ENCODE measurements at regions not wholly inside any gene's neighbourhood (a gene's known extent, or its start where the extent isn't known, plus 50 kb on each side); places are given as distances from the start of the nearest gene placed in this dataset.

DNA sequence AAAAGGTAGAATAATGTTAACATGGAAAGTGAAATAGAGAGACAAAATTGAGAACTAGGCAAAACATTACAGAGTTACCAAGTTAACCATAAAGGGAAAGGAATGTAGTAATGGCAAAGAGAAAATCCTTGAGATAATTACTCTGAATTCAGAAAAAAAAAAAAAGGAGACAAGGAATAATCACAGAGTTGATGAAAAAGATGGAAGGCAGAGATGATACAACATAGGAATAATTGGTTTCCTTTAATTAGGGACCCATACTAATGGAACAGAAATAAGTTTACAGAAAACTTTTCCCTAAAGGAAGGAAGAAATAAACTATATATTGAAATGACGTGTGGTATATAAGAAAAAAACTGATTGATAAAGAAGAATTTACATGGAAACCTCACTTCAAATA, 254.1 kb upstream of the FBXL7 start:
- peaks cover 2 to 3% of the 10 kb centered on the region in 2 donors for H3K9me3 ChIP-seq (ENCODE audit: control insufficient read depth in 2 of 2, low read length in 2 of 2)
- no peak overlapping the region for H3K4me3 ChIP-seq (ENCODE audit: low read length in 2 of 2)
- H3K27ac ChIP-seq (ENCODE audit: low read length), result no peak overlapping the region
- no peaks in the 10 kb centered on the region for H3K27me3 ChIP-seq (ENCODE audit: control insufficient read depth in 1 of 2, insufficient read depth in 2 of 2, low read length in 2 of 2)
- no peaks in the 10 kb centered on the region for H3K36me3 ChIP-seq (ENCODE audit: control insufficient read depth in 2 of 2, insufficient read depth in 2 of 2, low read length in 2 of 2)
- no peaks in the 10 kb centered on the region for H3K4me1 ChIP-seq (ENCODE audit: control insufficient read depth, insufficient read depth, low read length)
- no peak overlapping the region for H3K9ac ChIP-seq (ENCODE audit: low read length in 2 of 2)

DNA sequence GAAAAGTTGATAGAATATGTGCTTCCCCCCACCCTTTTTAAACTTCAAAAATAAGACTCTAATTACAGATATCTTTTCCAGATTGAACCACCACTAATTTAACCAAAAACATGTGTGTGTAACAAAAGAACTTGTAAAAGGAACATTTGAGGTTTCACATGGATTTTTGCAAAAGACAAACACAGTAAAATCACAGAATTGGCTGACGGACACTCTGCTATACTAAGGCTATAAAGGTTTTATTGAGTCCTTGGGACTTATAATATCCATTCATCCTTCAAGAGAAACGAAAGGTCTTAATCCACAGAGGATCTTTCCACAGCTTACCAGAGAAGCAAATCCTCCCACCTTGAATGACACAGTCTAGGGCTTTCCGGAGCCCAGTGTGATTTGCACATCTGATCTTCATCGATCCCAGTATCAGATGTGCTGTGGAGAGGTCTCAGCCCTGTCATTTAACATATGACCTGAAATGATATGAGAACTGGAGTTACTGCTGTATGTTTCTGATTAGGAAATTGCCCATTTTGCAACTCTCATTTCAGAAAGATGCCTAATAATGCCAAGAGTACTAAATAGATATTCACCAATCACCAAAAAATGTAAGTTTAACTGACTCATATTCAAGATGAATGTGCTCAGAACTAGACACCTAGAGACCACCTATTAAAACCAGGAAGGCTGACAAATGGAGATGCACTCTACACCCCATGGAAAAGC, 256.5 kb upstream of the FBXL7 start:
- Histone ChIP-seq H3K9me3 (ENCODE audit: control insufficient read depth in 2 of 2, low read length in 2 of 2) (peaks cover 2 to 3% of the 10 kb centered on the region in 2 donors), H3K36me3 (ENCODE audit: control insufficient read depth in 2 of 2, insufficient read depth in 2 of 2, low read length in 2 of 2) (no peaks in the 10 kb centered on the region), H3K9ac (ENCODE audit: low read length in 2 of 2) (no peak overlapping the region), H3K4me3 (ENCODE audit: low read length in 2 of 2) (no peak overlapping the region), H3K27ac (ENCODE audit: low read length) (no peak overlapping the region), H3K4me1 (ENCODE audit: control insufficient read depth, insufficient read depth, low read length) (no peaks in the 10 kb centered on the region), H3K27me3 (ENCODE audit: control insufficient read depth in 1 of 2, insufficient read depth in 2 of 2, low read length in 2 of 2) (no peaks in the 10 kb centered on the region)

DNA sequence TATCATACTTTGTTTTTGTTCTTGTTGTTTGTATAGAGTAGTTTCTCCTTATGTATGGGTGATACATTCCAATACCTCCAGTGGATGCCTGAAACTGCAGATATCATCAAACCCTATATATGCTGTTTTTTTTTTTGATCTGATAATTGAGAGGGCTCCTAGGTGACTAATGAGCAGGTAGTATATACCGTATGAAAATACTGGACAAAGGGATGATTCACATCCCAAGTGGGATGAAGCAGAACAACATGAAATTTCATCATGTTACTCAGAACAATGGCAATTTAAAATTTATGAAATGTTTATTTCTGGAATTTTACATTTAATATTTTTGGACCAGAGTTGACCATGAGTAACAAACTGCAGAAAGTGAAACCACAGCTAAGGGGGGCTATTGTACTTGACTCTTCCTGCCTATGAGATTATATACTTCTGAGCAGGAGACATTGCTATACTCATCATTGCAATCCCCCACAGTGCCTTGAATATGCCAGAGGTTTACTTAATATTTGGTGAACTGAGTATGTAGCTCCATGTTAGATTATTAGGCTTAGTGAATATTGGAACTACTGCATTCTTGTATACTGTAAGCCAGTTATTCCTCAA, 258.7 kb upstream of the FBXL7 start:
- H3K4me3 ChIP-seq (ENCODE audit: low read length in 2 of 2), result no peak overlapping the region
- no peak overlapping the region for H3K27ac ChIP-seq (ENCODE audit: low read length)
- no peaks in the 10 kb centered on the region for H3K27me3 ChIP-seq (ENCODE audit: control insufficient read depth in 1 of 2, insufficient read depth in 2 of 2, low read length in 2 of 2)
- no peaks in the 10 kb centered on the region for H3K36me3 ChIP-seq (ENCODE audit: control insufficient read depth in 2 of 2, insufficient read depth in 2 of 2, low read length in 2 of 2)
- no peak overlapping the region for H3K9ac ChIP-seq (ENCODE audit: low read length in 2 of 2)
- no peaks in the 10 kb centered on the region for H3K4me1 ChIP-seq (ENCODE audit: control insufficient read depth, insufficient read depth, low read length)
- peaks cover 2% of the 10 kb centered on the region in 2 donors for H3K9me3 ChIP-seq (ENCODE audit: control insufficient read depth in 2 of 2, low read length in 2 of 2)

DNA sequence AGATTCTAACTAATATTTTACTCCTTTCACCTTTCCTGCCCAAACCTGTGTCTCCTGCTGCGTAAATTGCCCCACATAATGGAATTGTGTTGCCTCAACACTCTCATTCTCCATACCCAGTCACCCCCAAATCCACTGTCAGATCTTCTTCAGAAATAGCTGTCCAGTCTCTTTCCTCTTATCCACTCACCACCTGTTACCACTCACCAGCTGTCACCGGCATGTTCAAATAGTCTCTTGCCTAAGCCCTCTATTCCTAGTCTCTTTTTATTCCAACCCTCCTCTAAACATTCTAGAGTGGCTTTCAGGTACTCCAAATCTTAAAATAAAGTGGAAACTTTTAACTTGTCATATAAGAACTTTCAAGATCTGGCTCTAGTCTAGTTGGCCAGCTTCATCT, 262.0 kb upstream of the FBXL7 start:
- Histone ChIP-seq H3K27me3 (ENCODE audit: control insufficient read depth in 1 of 2, insufficient read depth in 2 of 2, low read length in 2 of 2) (no peaks in the 10 kb centered on the region), H3K4me3 (ENCODE audit: low read length in 2 of 2) (no peak overlapping the region), H3K9me3 (ENCODE audit: control insufficient read depth in 2 of 2, low read length in 2 of 2) (no peaks in the 10 kb centered on the region), H3K9ac (ENCODE audit: low read length in 2 of 2) (no peak overlapping the region), H3K27ac (ENCODE audit: low read length) (no peak overlapping the region), H3K36me3 (ENCODE audit: control insufficient read depth in 2 of 2, insufficient read depth in 2 of 2, low read length in 2 of 2) (no peaks in the 10 kb centered on the region), H3K4me1 (ENCODE audit: control insufficient read depth, insufficient read depth, low read length) (no peaks in the 10 kb centered on the region)

DNA sequence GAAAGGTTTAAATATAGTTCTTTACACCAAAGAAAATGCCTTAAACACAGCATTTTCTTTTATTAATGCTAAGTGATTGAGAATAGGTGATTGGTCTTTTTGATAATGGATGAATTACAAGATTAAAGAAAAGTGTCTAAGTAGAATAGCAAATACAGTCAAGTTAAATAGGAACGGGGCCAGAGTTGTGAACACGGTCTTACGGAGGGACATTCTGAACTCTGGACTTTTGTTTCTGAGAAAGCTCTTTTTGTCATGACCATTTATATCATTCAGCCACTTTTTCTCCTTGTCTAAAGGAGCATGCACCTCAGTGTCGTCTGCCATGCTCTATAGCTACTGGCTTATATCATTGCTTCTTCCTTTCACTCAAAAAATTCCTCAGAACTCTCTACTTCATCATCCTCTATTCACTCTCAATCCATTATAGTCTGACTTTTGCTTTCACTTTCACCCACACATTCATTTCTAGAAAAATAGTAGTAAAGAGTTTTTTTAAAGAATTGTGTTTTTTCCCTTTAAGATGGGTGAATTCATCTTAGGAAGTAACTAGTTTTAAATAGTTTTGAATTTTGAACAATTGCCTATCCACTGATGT, 263.0 kb upstream of the FBXL7 start:
- Histone ChIP-seq H3K4me1 (ENCODE audit: control insufficient read depth, insufficient read depth, low read length) (no peaks in the 10 kb centered on the region), H3K9ac (ENCODE audit: low read length in 2 of 2) (no peak overlapping the region), H3K36me3 (ENCODE audit: control insufficient read depth in 2 of 2, insufficient read depth in 2 of 2, low read length in 2 of 2) (no peaks in the 10 kb centered on the region), H3K27ac (ENCODE audit: low read length) (no peak overlapping the region), H3K4me3 (ENCODE audit: low read length in 2 of 2) (peak overlapping the region in 1 of 2 donors; percentile 30), H3K9me3 (ENCODE audit: control insufficient read depth in 2 of 2, low read length in 2 of 2) (no peaks in the 10 kb centered on the region), H3K27me3 (ENCODE audit: control insufficient read depth in 1 of 2, insufficient read depth in 2 of 2, low read length in 2 of 2) (no peaks in the 10 kb centered on the region)

DNA sequence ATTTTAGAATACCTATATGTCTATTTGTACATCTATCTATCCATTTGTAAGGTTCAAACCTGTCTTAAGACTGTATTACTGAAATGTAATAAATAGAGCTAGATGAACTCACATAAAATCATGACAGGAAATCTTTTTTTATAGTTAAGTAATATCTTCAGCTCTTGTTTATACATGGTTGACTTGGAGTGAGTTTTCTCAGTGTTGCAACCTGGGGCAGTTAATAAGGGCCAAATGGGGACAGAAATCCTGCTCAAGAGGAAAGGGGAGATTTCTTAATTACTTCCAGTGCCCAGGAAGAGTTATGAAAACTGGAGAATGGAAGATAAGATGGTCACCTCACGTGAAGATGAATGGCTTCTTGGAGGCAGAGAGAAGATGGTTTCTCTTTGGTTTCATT, 265.1 kb upstream of the FBXL7 start:
- Histone ChIP-seq H3K27ac (ENCODE audit: low read length) (no peak overlapping the region), H3K9me3 (ENCODE audit: control insufficient read depth in 2 of 2, low read length in 2 of 2) (no peaks in the 10 kb centered on the region), H3K4me1 (ENCODE audit: control insufficient read depth, insufficient read depth, low read length) (no peaks in the 10 kb centered on the region), H3K36me3 (ENCODE audit: control insufficient read depth in 2 of 2, insufficient read depth in 2 of 2, low read length in 2 of 2) (no peaks in the 10 kb centered on the region), H3K9ac (ENCODE audit: low read length in 2 of 2) (no peak overlapping the region), H3K4me3 (ENCODE audit: low read length in 2 of 2) (no peak overlapping the region), H3K27me3 (ENCODE audit: control insufficient read depth in 1 of 2, insufficient read depth in 2 of 2, low read length in 2 of 2) (no peaks in the 10 kb centered on the region)

DNA sequence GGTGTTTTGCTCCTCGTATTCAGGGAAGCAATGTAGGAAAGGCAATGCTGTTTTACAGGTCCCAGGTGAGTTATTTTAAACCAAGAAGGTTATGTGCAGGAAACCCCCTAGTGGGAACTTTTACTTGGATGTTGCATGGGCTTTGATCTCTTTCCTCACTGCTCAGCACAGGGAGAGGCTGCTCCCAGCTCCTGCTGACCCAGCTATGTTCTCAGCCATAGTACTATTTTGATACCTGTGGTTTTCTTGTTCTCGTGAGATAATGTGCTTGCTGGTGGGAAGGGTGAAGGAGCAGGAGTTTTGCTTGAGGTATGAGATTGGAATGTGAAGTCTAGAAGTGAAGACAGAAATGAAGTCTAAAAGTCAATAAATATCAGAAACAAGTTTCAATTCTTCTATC, 265.6 kb upstream of the FBXL7 start:
- no peaks in the 10 kb centered on the region for H3K9me3 ChIP-seq (ENCODE audit: control insufficient read depth in 2 of 2, low read length in 2 of 2)
- H3K36me3 ChIP-seq (ENCODE audit: control insufficient read depth in 2 of 2, insufficient read depth in 2 of 2, low read length in 2 of 2), result no peaks in the 10 kb centered on the region
- no peak overlapping the region for H3K27ac ChIP-seq (ENCODE audit: low read length)
- no peaks in the 10 kb centered on the region for H3K4me1 ChIP-seq (ENCODE audit: control insufficient read depth, insufficient read depth, low read length)
- H3K4me3 ChIP-seq (ENCODE audit: low read length in 2 of 2), result no peak overlapping the region
- no peak overlapping the region for H3K9ac ChIP-seq (ENCODE audit: low read length in 2 of 2)
- no peaks in the 10 kb centered on the region for H3K27me3 ChIP-seq (ENCODE audit: control insufficient read depth in 1 of 2, insufficient read depth in 2 of 2, low read length in 2 of 2)

DNA sequence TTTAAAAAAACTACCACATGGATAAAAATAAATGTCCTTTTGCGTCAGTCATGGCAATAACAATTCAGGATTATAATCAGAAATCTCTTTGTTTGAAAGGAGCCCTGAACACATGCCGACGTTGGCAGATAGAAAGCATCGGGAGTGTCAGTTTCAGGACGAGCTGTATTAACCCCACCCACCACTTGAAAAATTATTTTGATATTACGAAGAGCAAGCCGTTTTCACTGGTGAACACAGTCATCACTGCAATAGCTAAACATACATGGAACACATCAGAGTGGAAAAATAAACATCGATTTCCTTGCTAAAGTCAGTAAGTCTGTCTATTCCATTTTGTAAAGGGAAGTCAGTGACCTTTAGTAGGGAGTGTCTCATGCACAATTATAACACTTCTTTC, 266.4 kb upstream of the FBXL7 start:
- Histone ChIP-seq H3K36me3 (ENCODE audit: control insufficient read depth in 2 of 2, insufficient read depth in 2 of 2, low read length in 2 of 2) (no peaks in the 10 kb centered on the region), H3K27ac (ENCODE audit: low read length) (no peak overlapping the region), H3K4me3 (ENCODE audit: low read length in 2 of 2) (no peak overlapping the region), H3K9me3 (ENCODE audit: control insufficient read depth in 2 of 2, low read length in 2 of 2) (no peaks in the 10 kb centered on the region), H3K4me1 (ENCODE audit: control insufficient read depth, insufficient read depth, low read length) (no peaks in the 10 kb centered on the region), H3K9ac (ENCODE audit: low read length in 2 of 2) (no peak overlapping the region), H3K27me3 (ENCODE audit: control insufficient read depth in 1 of 2, insufficient read depth in 2 of 2, low read length in 2 of 2) (no peaks in the 10 kb centered on the region)

DNA sequence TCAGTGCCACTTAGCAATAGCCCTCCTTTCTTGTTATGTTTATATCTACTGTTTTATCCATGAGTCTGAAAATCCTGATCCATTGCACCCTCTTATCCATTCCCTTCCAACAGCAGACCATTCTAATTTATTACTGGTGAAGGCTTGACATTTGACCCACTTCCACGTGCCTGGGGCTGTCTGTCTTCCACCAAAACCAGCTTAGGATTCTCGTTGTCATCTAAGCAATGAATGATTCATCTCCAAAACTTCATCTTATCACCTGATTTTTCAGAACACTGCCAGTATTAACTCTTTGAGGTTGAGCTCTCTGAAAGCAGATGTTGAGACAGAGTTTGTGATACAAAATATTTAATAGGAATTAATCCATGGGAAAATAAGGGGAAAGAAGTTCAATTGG, 277.8 kb upstream of the FBXL7 start:
- Histone ChIP-seq H3K9ac (ENCODE audit: low read length in 2 of 2) (no peak overlapping the region), H3K4me1 (ENCODE audit: control insufficient read depth, insufficient read depth, low read length) (no peaks in the 10 kb centered on the region), H3K27ac (ENCODE audit: low read length) (no peak overlapping the region), H3K36me3 (ENCODE audit: control insufficient read depth in 2 of 2, insufficient read depth in 2 of 2, low read length in 2 of 2) (no peaks in the 10 kb centered on the region), H3K9me3 (ENCODE audit: control insufficient read depth in 2 of 2, low read length in 2 of 2) (no peaks in the 10 kb centered on the region), H3K4me3 (ENCODE audit: low read length in 2 of 2) (no peak overlapping the region), H3K27me3 (ENCODE audit: control insufficient read depth in 1 of 2, insufficient read depth in 2 of 2, low read length in 2 of 2) (no peaks in the 10 kb centered on the region)

DNA sequence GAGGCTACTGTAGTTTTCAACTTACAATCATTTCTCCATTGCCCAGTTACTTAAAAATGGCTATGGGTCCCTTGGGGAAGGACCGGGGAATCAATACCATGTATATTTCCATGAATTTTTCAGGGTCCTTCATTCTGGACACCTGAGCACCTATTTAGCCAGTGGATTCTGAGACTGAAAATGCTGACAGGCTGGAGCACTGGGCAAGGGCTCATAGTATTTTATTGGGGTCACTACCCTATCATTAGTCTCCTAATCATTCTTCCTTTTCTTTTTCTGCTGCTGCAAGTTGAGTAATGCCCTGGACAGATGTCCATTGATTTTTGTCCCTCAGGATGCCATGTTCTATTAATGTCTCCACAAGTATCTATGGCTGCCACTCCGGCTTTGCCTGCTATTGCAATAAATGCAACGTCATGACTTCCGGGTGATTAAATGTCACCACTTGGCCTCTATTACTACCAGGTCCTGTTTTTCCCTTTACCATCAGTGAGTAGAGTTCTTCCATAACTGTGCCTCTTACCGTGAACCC, 279.3 kb upstream of the FBXL7 start:
- Histone ChIP-seq H3K27me3 (ENCODE audit: control insufficient read depth in 1 of 2, insufficient read depth in 2 of 2, low read length in 2 of 2) (no peaks in the 10 kb centered on the region), H3K27ac (ENCODE audit: low read length) (no peak overlapping the region), H3K4me3 (ENCODE audit: low read length in 2 of 2) (no peak overlapping the region), H3K4me1 (ENCODE audit: control insufficient read depth, insufficient read depth, low read length) (no peaks in the 10 kb centered on the region), H3K9me3 (ENCODE audit: control insufficient read depth in 2 of 2, low read length in 2 of 2) (no peaks in the 10 kb centered on the region), H3K36me3 (ENCODE audit: control insufficient read depth in 2 of 2, insufficient read depth in 2 of 2, low read length in 2 of 2) (no peaks in the 10 kb centered on the region), H3K9ac (ENCODE audit: low read length in 2 of 2) (no peak overlapping the region)

DNA sequence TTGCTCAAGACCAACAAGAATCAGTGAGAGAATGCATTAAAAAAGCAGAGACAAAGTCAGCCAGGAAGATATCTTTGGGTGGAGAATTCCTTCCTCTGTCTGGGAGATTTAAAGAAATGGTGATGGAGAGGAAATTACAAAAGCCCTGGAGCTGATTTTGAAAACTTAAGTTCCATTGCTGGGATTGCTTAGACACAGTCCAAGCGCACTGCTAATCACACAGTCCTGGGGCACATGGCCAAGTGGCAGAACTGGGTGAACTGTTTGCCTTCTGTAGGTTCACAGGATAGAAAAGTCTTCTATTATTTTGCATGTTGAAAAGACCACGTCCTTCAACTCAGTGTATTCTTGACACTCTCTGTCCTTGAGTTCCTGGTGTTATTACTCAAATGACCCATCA, 284.9 kb upstream of the FBXL7 start:
- no peaks in the 10 kb centered on the region for H3K36me3 ChIP-seq (ENCODE audit: control insufficient read depth in 2 of 2, insufficient read depth in 2 of 2, low read length in 2 of 2)
- H3K9ac ChIP-seq (ENCODE audit: low read length in 2 of 2), result no peak overlapping the region
- H3K4me3 ChIP-seq (ENCODE audit: low read length in 2 of 2), result no peak overlapping the region
- H3K4me1 ChIP-seq (ENCODE audit: control insufficient read depth, insufficient read depth, low read length), result peaks cover 3% of the 10 kb centered on the region
- H3K27me3 ChIP-seq (ENCODE audit: control insufficient read depth in 1 of 2, insufficient read depth in 2 of 2, low read length in 2 of 2), result no peaks in the 10 kb centered on the region
- H3K9me3 ChIP-seq (ENCODE audit: control insufficient read depth in 2 of 2, low read length in 2 of 2), result no peaks in the 10 kb centered on the region
- no peak overlapping the region for H3K27ac ChIP-seq (ENCODE audit: low read length)

Data from stomach smooth muscle (tissue), 2 donors.